ENCODE measurements at regions not wholly inside any gene's neighbourhood (a gene's known extent, or its start where the extent isn't known, plus 50 kb on each side); places are given as distances from the start of the nearest gene placed in this dataset.

DNA sequence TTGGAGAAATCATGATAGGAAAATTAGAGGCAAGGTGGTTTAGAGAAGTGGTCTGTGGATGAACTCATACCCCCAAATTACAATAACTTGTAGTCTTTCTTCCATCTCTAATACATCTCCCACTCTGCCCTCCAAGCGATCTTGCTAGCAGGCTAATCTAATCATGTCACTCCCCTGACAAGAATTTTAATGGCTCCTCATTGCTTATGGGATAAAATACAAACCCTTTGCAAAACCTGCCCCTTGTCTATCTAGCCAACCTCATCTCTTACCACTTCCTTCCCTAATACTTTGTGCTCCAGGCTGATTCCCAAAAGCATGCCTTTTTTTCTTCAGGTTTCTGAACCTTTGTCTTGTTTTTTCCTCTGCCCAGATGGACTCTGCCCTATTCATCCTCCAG, 71.3 kb upstream of the LRRN2 start:
- TF ChIP-seq EZH2 (IDR thresholded peaks at IDR 0.05; ENCODE audit: borderline replicate concordance, low read length): no peak
- TF ChIP-seq, protein P1, sequence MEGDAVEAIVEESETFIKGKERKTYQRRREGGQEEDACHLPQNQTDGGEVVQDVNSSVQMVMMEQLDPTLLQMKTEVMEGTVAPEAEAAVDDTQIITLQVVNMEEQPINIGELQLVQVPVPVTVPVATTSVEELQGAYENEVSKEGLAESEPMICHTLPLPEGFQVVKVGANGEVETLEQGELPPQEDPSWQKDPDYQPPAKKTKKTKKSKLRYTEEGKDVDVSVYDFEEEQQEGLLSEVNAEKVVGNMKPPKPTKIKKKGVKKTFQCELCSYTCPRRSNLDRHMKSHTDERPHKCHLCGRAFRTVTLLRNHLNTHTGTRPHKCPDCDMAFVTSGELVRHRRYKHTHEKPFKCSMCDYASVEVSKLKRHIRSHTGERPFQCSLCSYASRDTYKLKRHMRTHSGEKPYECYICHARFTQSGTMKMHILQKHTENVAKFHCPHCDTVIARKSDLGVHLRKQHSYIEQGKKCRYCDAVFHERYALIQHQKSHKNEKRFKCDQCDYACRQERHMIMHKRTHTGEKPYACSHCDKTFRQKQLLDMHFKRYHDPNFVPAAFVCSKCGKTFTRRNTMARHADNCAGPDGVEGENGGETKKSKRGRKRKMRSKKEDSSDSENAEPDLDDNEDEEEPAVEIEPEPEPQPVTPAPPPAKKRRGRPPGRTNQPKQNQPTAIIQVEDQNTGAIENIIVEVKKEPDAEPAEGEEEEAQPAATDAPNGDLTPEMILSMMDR (conservative IDR thresholded peaks at IDR 0.05 in 1 of 2, IDR thresholded peaks at IDR 0.05 in 1 of 2; ENCODE audit: extremely low read depth in 1 of 2, insufficient read depth in 1 of 2, low read depth in 1 of 2, low read length in 2 of 2): no peak
